ENCODE measurements at regions not wholly inside any gene's neighbourhood (a gene's known extent, or its start where the extent isn't known, plus 50 kb on each side); places are given as distances from the start of the nearest gene placed in this dataset.

DNA sequence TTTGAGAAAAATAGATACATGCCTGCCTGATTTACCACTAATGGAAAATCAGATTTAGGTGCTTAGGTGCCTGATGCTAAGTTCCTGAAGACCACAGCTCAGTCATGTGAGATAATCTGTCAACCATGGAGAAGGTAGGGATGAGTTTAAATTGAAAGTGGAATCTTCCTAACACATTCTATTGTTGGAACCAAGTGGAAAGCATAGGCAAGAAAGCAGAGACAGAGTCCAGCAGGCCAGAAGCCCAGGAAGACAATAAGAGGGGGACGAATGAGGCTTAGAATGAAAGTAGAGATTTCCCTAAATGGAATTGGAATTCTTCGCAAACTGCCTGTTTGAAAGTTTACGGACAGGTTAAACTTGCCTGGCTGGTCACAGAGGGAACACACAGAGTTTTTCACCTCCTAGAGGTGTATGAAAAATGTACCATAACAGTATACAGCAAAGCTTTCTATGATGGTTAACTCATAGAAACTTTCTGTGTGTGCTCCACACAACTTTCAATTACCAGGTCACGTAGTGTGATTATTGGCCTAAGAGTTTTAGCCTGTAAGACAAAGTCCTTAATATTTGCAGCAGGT lies 453.8 kb upstream of the KCNMB2 start:
- no peak for TF ChIP-seq ZMAT4 (CRISPR knock-in tag; IDR thresholded peaks at IDR 0.05)
- TF ChIP-seq, protein P1, sequence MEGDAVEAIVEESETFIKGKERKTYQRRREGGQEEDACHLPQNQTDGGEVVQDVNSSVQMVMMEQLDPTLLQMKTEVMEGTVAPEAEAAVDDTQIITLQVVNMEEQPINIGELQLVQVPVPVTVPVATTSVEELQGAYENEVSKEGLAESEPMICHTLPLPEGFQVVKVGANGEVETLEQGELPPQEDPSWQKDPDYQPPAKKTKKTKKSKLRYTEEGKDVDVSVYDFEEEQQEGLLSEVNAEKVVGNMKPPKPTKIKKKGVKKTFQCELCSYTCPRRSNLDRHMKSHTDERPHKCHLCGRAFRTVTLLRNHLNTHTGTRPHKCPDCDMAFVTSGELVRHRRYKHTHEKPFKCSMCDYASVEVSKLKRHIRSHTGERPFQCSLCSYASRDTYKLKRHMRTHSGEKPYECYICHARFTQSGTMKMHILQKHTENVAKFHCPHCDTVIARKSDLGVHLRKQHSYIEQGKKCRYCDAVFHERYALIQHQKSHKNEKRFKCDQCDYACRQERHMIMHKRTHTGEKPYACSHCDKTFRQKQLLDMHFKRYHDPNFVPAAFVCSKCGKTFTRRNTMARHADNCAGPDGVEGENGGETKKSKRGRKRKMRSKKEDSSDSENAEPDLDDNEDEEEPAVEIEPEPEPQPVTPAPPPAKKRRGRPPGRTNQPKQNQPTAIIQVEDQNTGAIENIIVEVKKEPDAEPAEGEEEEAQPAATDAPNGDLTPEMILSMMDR (IDR thresholded peaks at IDR 0.05), result no peak
- no peak for TF ChIP-seq MAX (CRISPR knock-in tag; IDR thresholded peaks at IDR 0.05)
- no peak for TF ChIP-seq ZNF281 (CRISPR knock-in tag; IDR thresholded peaks at IDR 0.05)
- no peak for TF ChIP-seq SP1 (CRISPR knock-in tag; conservative IDR thresholded peaks at IDR 0.05)
- no peak for TF ChIP-seq IRF1 (CRISPR knock-in tag; IDR thresholded peaks at IDR 0.05)
